Activated B cell treated with CpG ODN at 0.5 μM for 24 hours (primary cell): ENCODE measurements at regions not wholly inside any gene's neighbourhood (a gene's known extent, or its start where the extent isn't known, plus 50 kb on each side); places are given as distances from the start of the nearest gene placed in this dataset.

Source experiments
- ATAC-seq: fragments of 200-7000 bp; cut with Tn5 transposase; one replicate; pipeline ENCODE4 v1.10.0; 2021; ENCODE audit warnings: low read depth, mild to moderate bottlenecking, moderate library complexity
- CTCF ChIA-PET: fragments of 350-600 bp; sonication (Branson Sonifier 250); formaldehyde crosslinking; loops from one replicate; lab custom pipeline; 2021; ENCODE audit warnings: antibody characterized with exemption; lab: Charles Lee
- POLR2A ChIA-PET: fragments of 350-600 bp; sonication (Branson Sonifier 250); formaldehyde crosslinking; loops from one replicate; lab custom pipeline; 2021; ENCODE audit warnings: antibody characterized with exemption; lab: Charles Lee
- DNase-seq: peaks from one replicate; pipeline ENCODE4 v3.0.0; 2022
- H3K27ac Mint-ChIP-seq: one replicate; pipeline ENCODE4 v1.8.0; 2020; ENCODE audit warnings: mixed read lengths
- H3K27me3 Mint-ChIP-seq: one replicate; pipeline ENCODE4 v1.8.0; 2021; ENCODE audit warnings: mixed read lengths
- H3K36me3 Mint-ChIP-seq: one replicate; pipeline ENCODE4 v1.8.0; 2021; ENCODE audit warnings: low read depth, mixed read lengths
- H3K4me1 Mint-ChIP-seq: one replicate; pipeline ENCODE4 v1.8.0; 2021; ENCODE audit warnings: mixed read lengths
- H3K4me3 Mint-ChIP-seq: one replicate; pipeline ENCODE4 v1.8.0; 2020; ENCODE audit warnings: mild to moderate bottlenecking, mixed read lengths
- H3K9me3 Mint-ChIP-seq: one replicate; pipeline ENCODE4 v1.8.0; 2020; ENCODE audit warnings: mixed read lengths
- CTCF ChIP-seq: fragments of 200-600 bp; IDR thresholded peaks from one replicate; pipeline ENCODE4 v1.8.0; 2022; ENCODE audit warnings: antibody characterized with exemption, mild to moderate bottlenecking
- intact Hi-C: fragments of 100-400 bp; cut with micrococcal nuclease; formaldehyde crosslinking; loops from one replicate; pipeline ENCODE4 v1.15.1; 2024

- Mint-ChIP-seq H3K36me3 (no peaks in the 10 kb centered on the region), H3K4me1 (no peaks in the 10 kb centered on the region), H3K9me3 (no peaks in the 10 kb centered on the region), H3K27ac (no peak overlapping the region), H3K4me3 (no peak overlapping the region), H3K27me3 (no peaks in the 10 kb centered on the region)
- intact Hi-C loops = no loop called here
- POLR2A ChIA-PET = no interaction called here
- DNase-seq = no peak
- CTCF ChIA-PET = no interaction called here
- ATAC-seq = no peak
- TF ChIP-seq CTCF = no peak
Observed at GRCh38 chr2:212945526-212945925, 205.9 kb downstream of the IKZF2 start.

GRCh38 chr2:212943351-212943750 is 208.1 kb downstream of the IKZF2 start:
- Mint-ChIP-seq H3K4me3 (no peak overlapping the region), H3K36me3 (no peaks in the 10 kb centered on the region), H3K4me1 (peaks cover 8% of the 10 kb centered on the region), H3K27me3 (no peaks in the 10 kb centered on the region), H3K9me3 (no peaks in the 10 kb centered on the region), H3K27ac (no peak overlapping the region)
- intact Hi-C loops = no loop called here
- ChIA-PET CTCF (no interaction called here), POLR2A (no interaction called here)
- no peak for TF ChIP-seq CTCF
- DNase-seq = no peak
- ATAC-seq = no peak

GRCh38 chr2:212941361-212941760 is 210.1 kb downstream of the IKZF2 start:
- intact Hi-C loops = no loop called here
- H3K9me3 Mint-ChIP-seq = no peaks in the 10 kb centered on the region
- POLR2A ChIA-PET = no interaction called here
- no peaks in the 10 kb centered on the region for H3K36me3 Mint-ChIP-seq
- H3K4me3 Mint-ChIP-seq = no peak overlapping the region
- H3K4me1 Mint-ChIP-seq = peaks cover 8% of the 10 kb centered on the region
- no peak for DNase-seq
- H3K27ac Mint-ChIP-seq = no peak overlapping the region
- no peak for TF ChIP-seq CTCF
- H3K27me3 Mint-ChIP-seq = no peaks in the 10 kb centered on the region
- no peak for ATAC-seq
- CTCF ChIA-PET = no interaction called here

GRCh38 chr2:212940816-212941215 is 210.6 kb downstream of the IKZF2 start:
- no peak overlapping the region for H3K4me3 Mint-ChIP-seq
- ChIA-PET POLR2A (no interaction called here), CTCF (no interaction called here)
- no peak for TF ChIP-seq CTCF
- ATAC-seq = no peak
- no peaks in the 10 kb centered on the region for H3K36me3 Mint-ChIP-seq
- intact Hi-C loops = no loop called here
- DNase-seq = no peak
- no peak overlapping the region for H3K27ac Mint-ChIP-seq
- H3K9me3 Mint-ChIP-seq = no peaks in the 10 kb centered on the region
- H3K4me1 Mint-ChIP-seq = peaks cover 8% of the 10 kb centered on the region
- no peaks in the 10 kb centered on the region for H3K27me3 Mint-ChIP-seq

- no peak for TF ChIP-seq CTCF
- ATAC-seq (no peak), DNase-seq (no peak)
- H3K4me3 Mint-ChIP-seq = no peak overlapping the region
- CTCF ChIA-PET = interaction anchor here (0.6 kb wide), 1 partner anchor 100 kb away, joined by 3 read pairs; no protein-coding TSS in a partner anchor
- H3K9me3 Mint-ChIP-seq = no peaks in the 10 kb centered on the region
- H3K27me3 Mint-ChIP-seq = no peaks in the 10 kb centered on the region
- no peak overlapping the region for H3K27ac Mint-ChIP-seq
- peaks cover 8% of the 10 kb centered on the region for H3K4me1 Mint-ChIP-seq
- POLR2A ChIA-PET = no interaction called here
- intact Hi-C loops = no loop called here
- H3K36me3 Mint-ChIP-seq = no peaks in the 10 kb centered on the region
Observed at GRCh38 chr2:212939777-212940531, 211.5 kb downstream of the IKZF2 start.
